HG03442 (cell line): ENCODE measurements at regions not wholly inside any gene's neighbourhood (a gene's known extent, or its start where the extent isn't known, plus 50 kb on each side); places are given as distances from the start of the nearest gene placed in this dataset.
"Not testable (repeated sequence)": the region's sequence is repeated elsewhere in the genome, so short reads cannot be mapped to it uniquely, and the experiment has no call there.

Experiments
- ATAC-seq: cut with Tn5 transposase; IDR thresholded peaks from one replicate; pipeline ENCODE4 v1.9.1; 2021; ENCODE audit warnings: mild to moderate bottlenecking, moderate library complexity; ENCODE audit not compliant: unreplicated experiment

DNA sequence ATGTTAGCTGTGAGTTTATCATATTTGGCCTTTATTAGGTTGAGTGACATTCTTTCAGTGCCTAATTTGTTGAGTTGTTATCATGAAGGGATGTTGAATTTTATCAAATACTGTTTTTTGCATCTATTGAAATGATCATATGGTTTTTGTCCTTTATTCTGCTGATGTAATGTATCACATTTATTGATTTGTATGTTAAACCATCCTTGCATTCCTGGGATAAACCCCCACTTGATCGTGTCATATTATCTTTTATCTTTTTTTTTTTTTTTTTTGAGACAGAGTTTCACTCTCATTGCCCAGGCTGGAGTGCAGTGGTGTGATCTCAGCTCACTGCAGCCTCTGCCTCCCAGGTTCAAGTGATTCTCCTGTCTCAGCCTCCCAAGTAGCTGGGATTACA lies 51.9 kb upstream of the MFGE8 start:
- ATAC-seq = not testable (repeated sequence)

DNA sequence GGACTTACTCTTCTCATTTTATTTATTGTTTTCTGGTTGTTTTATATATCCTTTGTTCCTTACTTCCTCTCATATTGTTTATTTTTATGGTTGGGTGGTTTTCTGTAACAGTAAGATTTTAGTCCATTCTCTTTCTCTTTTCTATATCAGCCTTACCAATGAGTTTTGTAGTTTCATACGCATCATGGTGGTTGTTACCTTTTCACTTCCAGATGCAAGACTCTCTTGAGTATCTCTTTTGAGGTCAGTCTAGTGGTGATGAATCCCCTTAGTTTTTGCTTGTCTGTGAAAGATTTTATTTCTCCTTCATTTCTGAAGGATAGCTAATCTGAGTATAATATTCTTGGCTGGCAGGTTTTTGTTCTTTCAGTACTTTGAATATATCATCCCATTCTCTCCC lies 57.1 kb upstream of the MFGE8 start:
- ATAC-seq = no peak

DNA sequence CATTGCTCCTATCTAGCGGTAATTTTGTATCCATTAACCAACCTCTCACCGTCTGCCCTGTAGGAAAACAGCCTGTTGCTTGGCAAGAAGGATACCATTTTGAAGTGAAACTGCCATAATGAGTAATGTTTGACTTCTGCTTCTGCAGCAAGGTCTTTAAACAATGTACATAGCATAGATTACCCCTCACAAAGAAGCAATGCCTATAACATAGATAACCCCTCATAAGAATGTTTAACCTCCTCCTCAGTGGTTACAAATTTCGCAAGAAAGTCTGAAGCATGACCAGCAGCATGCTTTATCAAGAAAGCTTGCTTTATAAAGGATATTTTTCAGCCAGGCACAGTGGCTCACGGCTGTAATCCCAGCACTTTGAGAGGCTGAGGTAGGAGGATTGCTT lies 61.2 kb upstream of the MFGE8 start:
- ATAC-seq = no peak

DNA sequence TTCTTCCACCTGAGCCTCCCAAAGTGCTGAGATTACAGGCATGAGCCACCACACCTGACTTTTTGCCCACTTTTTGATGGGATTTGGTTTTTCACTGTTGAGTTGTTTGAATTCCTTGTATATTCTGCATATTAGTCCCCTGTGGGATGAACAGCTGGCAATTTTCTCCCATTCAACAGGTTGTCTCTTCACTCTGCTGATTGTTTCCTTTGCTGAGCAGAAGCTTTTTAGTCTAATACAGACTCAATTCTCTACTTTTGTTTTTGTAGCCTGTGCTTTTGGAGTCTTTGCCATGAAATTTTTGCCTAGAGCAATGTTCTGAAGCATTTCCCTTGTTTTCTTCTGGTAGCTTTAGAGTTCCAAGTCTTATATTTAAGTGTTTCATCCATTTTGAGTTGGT lies 62.7 kb upstream of the MFGE8 start:
- no peak for ATAC-seq

DNA sequence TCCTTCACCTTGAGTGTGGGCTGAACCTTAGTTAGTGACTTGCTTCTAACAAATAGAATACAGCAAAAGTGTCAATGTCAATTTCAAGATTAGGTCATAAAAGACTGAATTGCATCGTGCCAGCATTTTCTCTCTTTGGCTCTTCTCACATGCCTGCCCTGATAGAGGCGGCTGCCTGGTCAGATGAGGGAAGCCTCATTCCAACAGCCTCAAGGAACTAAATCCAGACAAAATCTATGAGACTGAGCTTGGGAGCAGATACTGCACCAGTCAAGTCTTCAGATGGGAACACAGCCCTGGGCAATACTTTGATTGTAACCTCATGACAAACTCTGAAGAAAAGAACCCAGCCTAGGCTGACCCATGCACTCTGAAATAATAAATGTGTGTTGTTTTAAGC lies 63.5 kb upstream of the MFGE8 start:
- ATAC-seq = no peak

DNA sequence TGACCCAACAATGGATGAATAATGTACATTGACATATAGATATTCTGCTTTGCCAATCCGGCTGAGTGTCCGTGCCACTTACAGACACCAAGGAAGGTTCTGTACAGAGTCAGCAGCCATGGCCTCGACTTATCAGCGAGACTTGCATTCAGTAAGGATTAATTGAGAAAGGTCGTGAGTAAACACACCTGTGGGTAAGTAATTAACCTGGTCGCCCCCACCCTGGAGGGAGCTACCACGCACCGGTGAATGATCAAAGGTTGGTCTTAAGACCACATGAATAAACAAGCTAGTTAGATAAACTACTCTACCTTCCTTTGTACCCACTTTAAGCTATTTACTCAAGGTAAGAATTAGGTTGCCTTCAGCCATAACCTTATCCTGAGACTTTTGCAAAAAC lies 66.5 kb upstream of the MFGE8 start:
- ATAC-seq = no peak

DNA sequence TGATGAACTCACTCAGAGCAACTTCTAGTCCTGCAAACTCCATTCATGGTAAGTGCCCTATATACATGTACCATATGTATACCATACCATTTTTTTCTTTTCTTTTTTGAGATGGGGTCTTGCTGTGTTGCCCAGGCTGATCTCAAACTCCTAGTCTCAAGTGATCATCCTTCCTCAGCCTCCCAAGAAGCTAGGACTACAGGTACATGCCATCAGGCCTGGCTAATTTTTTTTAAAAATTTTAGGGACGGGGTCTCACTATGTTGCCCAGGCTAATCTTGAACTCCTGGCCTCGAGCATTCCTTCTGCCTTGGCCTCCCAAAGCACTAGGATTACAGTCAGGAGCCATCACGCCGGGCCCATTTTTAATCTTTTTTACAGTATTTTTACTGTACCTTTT lies 67.3 kb upstream of the MFGE8 start:
- no peak for ATAC-seq

DNA sequence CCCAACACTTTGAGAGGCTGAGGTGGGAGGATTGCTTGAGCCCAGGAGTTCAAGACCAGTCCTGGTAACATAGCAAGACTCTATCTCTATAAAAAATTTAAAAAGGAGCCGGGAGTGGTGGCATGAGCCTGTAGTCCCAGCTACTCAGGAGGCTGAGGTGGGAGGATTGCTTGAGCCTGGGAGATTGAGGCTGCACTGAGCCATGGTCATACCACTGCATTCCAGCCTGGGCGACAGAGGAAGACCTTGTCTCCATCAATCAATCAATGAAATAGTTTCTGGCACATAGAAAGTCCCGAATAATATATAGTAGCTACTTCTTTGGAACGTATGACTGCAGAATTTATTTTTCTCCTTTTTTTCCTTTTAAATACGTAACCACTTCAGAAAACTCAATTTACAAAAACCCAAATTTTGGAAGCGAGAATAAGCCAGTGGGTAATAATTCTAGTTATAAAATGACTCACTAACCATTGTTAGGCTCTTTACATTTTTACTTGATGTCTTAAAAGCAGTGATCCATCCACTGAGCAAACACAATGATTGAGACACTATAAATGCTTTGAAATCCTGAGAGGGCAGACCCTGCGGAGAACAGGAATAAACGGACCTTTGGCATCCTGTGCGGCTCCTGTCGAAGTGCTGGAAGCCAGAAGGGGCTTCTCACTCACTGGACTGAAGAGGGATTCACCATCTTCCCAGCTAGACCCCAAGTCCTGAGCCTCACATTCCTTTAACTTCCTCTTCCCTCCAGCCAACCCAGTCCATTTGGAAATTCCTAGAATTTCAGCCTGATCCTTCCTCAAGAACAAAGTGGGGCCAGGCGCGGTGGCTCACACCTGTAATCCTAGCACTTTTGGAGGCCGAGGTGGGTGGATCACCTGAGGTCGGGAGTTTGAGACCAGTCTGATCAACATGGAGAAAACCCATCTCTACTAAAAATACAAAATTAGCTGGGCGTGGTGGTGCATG lies 68.4 kb upstream of the MFGE8 start:
- no peak for ATAC-seq

DNA sequence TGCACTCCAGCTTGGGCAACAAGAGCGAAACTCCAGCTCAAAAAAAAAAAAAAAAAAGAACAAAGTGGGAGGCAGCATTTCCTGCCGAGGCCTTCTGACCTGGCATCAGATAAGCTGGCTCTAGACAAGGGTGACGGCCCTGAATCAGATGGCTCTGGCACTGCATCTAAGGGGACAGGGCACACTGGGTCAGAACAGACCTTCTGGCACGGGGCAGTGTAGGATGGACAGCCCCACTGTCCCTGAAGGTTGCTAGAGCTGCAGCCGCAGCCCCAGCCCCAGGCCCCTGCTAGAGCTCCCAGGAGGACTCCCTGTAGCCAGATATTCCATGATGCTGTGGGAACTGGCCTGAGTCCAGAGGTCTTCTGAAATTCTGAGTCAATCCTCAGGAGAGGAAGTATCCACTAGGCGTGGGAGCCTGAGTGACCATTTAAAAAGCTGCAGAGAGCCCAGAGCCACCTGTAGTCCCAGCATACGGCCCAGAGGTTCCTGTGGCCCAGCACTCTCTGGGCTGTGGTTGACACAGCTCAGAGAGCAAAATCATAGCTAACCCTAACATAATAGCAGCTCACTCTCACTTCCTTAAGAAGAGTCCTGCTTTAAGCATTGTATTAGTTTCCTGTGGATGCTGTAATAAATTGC lies 69.2 kb upstream of the MFGE8 start:
- peak; percentile 98 for ATAC-seq

DNA sequence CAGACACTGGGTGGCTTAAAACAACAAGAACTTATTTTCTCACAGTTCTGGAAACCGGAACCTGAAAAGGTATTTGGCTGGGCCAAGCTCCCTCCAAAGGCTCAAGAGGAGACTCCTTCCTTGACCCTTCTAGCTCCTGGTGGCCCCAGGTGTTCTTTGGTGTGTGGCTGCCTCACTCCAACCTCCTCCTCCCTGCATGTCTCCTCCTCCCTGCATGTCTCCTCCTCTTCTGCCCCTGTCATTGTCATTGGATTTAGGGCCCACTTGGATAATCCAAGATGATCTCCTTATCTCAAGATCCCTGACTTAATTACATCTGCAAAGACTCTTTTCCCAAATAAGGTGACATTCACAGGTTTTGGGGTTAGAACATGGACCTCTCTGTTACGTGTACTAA lies 69.8 kb upstream of the MFGE8 start:
- no peak for ATAC-seq

DNA sequence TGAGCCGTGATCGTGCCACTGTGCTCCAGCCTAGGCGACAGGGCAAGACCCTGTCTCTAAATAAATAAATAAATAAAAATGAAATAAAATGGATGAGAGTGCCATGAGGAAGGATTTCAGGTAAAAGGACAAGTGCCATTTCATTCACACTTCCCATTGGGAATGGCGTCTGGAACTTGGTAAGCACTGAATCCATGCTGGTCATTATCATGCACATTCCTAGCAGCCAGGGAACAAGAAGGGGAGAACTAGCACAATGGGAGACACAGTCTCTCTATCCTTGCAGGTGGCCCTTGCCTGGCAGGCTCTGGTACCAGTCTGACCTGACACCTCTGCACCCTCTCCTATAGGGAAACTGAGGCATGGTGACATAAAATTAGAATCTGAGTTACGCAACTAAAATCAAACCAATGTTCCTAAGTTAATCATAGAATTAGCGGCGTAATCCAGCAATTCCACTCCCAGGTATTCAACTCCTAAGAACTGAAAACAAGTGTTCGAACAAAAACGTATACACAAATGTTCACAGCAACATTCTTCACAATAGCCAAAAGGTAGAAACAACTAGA lies 70.8 kb upstream of the MFGE8 start:
- no peak for ATAC-seq

DNA sequence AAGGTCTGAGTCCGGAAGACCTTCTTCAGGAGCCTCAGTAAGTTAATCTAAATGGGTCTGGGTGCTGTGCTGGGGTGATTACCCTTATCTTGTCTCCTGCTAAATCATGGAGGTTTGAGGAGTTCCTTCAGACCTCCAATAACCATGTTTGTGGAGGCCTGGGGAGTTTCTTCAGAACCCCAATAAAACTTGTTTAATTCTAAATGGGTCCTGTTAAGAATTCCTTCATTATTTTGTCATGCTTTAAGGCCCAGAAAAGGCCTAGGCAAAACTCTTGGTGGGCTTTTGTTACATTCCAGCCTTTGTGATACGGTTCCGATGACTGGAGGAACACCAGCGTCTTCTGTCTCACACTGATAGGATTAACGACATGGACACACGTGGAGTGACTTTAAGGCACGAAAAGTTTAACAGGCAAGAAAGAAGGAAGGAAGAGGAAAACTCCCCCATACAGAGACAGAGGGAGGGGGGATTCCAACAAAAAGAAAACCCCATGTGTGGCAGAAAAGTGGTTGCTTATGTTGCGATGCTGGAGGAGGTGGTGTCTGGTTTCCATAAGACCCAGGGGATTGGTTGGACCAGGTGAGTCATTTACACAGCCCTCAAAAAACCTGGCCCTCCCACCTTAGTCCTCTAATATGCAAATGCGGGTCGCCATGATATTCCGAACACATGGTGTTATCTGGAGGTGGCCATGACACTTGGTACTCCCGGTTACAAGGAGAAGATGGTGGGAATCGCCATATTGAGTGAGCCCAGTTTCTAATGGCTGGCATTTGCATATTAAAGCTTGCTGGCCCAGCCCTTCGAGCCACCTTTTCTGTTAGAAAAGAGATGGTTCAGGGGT lies 72.6 kb upstream of the MFGE8 start:
- no peak for ATAC-seq

DNA sequence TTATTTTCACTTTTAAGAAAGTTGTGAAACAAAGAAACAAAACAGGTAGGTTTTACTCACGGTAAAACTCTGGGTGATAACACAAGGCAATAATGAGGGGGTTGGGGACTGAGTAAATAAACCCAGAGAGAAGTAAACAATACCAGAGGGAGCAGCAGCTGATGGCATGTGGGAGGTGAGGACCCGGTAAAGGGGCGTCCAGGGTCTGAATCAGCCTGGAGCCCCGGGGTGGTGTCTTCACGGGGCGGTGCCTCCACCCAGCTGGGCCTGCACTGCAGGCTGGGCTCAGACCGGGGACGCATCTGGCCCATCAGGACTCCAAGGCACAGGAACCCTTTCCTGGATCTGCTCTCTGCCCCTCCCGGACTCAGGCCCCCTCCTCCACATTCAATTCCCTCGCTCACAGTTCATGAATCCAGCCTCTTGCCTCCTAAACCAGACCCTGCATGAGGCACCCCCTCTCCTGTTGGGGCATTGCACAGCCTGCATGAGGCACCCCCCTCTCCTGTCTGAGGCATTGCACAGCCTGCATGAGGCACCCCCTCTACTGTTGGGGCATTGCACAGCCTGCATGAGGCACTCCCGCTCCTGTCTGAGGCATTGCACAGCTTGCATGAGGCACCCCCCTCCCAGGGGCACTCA lies 73.9 kb upstream of the MFGE8 start:
- no peak for ATAC-seq

DNA sequence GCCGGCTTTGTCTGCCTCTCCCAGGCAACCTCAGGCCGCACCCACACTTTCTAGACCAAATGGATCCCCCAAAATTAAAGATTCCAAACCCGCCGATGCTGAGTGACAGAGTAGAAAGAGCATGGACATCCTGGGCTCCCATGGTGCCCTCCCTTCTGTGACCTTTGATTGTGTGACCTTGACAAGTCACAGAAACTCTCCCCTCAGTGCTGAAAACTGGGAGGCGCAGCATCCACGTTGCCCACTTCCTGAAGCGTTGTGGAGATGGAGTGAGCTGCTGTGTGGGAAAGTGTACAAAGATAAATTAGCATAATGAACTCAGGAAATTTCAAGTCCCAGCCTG lies 74.4 kb upstream of the MFGE8 start:
- ATAC-seq = no peak

DNA sequence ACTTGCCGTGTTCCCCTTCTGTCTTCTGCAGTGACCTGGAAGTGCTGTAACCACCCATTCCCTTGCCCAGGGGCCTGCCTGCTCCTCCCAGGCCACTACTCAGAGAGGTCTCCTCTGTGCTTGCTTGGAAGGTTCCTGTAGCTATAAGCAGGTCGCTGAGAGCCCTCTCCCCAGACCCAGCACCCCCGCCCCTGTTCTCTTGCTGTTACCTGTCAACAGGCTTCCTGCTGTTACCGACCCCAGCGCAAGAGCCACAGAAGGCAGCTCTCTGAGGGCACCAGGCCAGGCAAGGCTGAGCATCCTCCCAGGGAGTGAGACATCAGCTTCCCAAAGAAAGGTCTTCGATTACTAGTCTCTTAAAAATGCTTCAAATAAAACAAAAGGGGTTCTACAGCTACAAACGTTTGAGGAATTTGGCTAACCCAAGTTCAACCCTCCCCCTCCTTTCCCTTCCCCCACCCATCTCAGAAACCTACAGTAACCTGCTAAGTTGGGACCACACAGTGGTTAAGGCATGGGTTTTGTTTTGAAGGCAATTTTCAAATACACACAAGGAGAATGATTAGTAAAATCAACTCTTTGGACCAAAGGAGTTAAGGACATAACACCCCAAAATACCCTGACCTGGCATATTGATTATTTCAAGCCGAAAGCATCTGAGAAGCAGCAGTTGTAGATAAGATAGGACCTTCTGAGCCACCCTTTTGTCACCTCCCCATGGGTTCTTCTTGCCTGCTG lies 74.9 kb upstream of the MFGE8 start:
- no peak for ATAC-seq

DNA sequence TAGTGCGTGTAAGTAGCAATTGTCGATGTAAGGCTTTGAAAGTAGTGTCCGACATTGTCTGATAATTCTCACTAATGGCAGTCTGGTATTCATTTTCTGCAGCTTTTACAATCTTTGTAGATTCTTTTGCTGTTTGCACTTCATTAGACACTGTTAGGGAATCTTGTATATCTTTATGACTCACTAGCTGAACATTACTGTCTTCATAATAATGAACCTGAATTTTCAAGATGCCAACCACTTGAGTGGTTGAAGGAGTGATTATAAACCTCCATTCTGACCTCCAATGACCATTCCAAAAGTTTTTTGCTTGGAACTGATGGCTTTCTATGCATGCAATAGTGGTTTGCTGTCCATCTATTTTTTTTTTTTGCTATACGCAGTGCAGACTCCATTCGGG lies 76.4 kb upstream of the MFGE8 start:
- ATAC-seq = no peak

DNA sequence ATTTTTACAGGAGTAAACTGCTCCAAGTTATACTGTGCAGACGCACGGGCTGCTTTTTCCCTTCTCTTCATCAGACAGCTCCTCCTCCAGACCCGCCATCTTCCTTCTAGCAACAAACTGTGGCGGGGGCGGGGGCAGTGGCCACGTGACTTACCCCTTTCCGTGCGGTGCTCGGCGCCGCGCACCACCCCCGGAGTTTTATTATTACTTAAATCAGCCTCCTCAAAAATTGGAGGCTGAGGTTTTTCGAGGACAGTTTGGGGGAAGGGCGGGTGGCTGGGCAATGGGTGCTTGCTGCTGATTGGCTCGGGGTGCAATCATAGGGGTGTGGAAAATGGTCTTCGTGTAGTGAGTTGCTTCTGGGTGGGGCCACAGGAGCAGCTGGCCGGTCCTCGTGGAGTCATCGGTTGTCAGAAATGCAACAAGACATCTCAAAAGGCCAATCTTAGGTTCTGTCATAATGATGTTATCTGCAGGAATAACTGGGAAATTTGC lies 77.1 kb upstream of the MFGE8 start:
- no peak for ATAC-seq

DNA sequence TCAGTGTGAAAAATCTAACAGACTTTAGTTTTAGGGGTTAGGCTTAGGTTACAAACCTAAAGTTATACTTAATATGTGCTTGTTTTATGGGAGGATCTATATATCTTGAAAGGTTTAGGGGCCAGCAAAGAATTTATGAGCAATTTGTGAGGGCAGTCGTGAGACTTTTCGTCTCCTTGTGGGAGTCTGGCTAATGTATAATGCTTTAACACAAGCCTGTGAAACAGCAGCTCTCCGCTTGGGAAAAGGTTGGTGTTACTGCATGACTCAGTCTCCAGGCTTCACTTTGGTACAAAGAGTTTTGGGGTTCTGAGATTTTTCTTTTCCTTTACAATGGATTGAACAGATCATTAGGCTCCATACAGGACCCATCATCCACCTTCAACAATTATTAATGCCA lies 79.0 kb upstream of the MFGE8 start:
- no peak for ATAC-seq

DNA sequence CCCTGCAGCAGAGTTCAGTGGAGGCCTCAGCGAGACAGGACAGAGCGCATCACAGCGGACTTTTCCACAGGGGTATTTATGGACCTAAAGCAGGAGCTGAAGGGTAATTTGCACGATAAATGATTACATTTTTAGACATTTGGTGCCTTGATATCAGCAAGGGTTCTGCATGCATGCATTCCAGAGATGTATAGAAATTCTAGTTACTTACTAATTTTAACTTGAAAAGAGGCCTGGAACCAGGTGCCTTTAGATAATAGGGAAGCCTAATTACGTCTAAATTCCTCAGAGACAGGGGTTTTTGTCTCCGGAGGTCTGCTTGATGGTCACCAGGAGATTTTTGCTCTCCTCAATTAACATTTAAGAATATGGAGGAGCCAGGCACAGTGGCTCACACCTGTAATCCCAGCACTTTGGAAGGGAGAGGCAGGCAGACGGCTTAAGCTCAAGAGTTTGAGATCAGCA lies 79.8 kb upstream of the MFGE8 start:
- no peak for ATAC-seq

DNA sequence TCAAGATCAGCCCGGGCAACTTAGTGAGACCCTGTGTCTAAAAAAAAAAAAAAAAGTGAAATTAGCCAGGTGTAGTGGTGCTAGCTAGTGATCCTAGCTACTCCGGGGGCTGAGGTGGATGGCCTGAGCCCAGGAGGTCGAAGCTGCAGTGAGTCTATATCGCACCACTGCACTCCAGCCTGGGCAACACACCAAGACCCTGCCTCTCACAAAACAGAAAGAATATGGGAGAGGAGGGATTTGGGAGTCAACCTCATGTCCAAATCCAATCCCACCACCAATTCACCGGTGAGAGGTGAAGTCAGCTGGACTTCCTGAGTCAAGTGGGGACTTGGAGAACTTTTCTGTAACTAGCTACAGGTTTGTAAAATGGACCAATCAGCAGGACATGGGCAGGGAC lies 80.5 kb upstream of the MFGE8 start:
- no peak for ATAC-seq
